ENCODE measurements at regions not wholly inside any gene's neighbourhood (a gene's known extent, or its start where the extent isn't known, plus 50 kb on each side); places are given as distances from the start of the nearest gene placed in this dataset.
"Not testable (repeated sequence)": the region's sequence is repeated elsewhere in the genome, so short reads cannot be mapped to it uniquely, and the experiment has no call there.

- DNase-seq (ENCODE audit: low read depth in 2 of 2), result not testable (repeated sequence)
These were observed 71.0 kb downstream of the DAPL1 start for GRCh38 chr2:158866082-158866481.

DNA sequence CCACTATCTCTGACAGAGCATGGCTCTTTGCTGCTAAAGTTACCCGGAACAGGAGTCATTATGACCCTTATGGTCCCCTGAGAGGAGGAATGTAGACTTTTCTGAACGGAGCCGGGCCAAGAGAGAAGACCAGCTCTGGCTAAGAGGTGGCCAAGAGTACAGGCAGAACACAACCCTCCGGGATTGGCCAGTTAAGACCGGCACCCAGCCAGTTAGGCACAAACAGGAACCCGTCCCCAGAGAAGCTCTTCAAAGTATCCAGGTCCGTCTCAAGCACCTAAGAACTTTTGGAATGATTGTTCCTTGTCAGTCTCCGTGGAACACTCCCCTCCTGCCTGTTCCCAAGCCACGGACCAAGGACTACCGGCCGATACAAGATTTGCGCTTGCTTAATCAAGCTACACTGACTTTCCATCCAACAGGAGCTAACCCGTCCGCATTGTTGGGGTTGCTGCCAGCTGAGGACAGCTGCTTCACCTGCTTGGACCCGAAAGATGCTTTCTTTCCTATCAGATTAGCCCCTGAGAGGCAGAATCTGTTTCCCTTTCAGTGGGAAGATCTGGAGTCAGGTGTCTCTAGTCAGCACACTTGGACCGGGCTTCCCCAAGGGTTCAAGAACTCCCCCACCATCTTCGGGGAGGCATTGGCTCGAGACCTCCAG, 72.5 kb downstream of the DAPL1 start:
- not testable (repeated sequence) for DNase-seq (ENCODE audit: low read depth in 2 of 2)

DNA sequence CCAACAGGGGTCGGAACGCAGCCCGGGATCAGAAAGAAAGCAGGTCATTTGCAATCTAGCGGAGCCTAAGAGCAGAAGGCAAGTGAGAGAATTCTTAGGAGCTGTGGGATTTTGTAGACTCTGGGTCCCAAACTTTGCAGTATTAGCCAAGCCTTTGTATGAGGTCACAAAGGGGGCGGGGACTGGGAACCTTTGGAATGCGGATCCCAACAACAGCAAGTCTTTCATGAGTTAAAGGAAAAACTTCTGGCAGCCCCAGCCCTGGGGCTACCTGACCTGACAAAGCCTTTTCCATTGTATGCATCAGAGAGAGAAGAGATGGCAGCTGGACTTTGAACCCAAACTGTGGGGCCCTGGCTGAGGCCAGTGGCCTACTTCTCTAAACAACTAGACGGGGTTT, 73.3 kb downstream of the DAPL1 start:
- not testable (repeated sequence) for DNase-seq (ENCODE audit: low read depth in 2 of 2)

DNA sequence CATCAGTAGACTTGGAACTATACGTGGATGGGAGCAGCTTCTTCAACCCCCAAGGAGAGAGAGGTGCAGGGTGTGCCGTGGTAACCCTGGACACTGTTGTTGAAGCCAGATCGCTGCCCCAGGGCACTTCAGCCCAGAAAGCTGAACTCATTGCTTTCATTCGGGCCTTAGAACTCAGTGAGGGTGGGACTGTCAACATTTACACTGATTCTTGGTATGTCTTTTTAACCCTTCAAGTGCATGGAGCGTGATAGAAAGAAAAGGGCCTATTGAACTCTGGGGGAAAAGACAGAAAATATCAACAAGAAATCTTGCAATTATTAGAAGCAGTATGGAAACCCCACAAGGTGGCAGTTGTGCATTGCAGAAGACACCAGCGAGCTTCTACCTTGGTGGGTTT, 74.0 kb downstream of the DAPL1 start:
- not testable (repeated sequence) for DNase-seq (ENCODE audit: low read depth in 2 of 2)

- DNase-seq (ENCODE audit: low read depth in 2 of 2), result not testable (repeated sequence)
These were observed 74.5 kb downstream of the DAPL1 start for GRCh38 chr2:158869609-158870008.

DNA sequence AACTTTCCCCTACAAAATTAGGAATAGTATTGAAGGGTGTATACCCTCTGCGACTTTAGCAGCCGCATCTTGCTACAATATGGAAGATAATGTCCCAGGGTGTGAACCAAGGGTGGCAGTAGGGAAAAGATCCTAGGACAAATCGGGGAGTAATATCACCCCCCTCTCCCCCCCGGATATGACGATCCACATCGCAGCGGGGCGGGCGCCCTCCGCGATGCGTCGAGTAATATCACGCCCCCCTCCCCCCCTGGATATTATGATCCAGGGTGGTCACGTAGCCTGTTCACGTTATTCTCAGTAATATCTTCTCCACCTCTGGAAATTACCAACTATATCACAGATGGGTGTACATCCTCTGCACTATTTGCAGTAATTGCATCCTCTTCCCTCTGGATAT, 82.9 kb downstream of the DAPL1 start:
- DNase-seq (ENCODE audit: low read depth in 2 of 2), result no peak

GRCh38 chr2:158879229-158879903, 84.2 kb downstream of the DAPL1 start:
- DNase-seq (ENCODE audit: low read depth in 2 of 2), result no peak

DNA sequence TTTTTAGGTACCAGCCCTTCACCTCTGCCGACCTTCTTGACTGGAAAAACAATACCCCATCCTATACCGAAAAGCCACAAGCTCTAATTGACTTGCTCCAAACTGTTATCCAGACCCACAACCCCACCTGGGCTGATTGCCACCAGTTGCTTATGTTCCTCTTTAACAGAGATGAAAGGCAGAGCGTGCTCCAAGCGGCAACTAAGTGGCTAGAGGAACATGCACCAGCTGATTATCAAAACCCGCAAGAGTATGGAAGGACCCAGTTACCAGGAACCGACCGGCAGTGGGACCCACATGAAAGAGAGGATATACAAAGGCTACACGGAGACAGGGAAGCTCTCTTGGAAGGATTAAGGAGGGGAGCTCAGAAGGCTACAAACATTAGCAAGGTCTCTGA, 86.1 kb upstream of the TANC1 start:
- DNase-seq (ENCODE audit: low read depth in 2 of 2), result no peak

GRCh38 chr2:158884552-158884951, 83.9 kb upstream of the TANC1 start:
- DNase-seq (ENCODE audit: low read depth in 2 of 2), result not testable (repeated sequence)

DNA sequence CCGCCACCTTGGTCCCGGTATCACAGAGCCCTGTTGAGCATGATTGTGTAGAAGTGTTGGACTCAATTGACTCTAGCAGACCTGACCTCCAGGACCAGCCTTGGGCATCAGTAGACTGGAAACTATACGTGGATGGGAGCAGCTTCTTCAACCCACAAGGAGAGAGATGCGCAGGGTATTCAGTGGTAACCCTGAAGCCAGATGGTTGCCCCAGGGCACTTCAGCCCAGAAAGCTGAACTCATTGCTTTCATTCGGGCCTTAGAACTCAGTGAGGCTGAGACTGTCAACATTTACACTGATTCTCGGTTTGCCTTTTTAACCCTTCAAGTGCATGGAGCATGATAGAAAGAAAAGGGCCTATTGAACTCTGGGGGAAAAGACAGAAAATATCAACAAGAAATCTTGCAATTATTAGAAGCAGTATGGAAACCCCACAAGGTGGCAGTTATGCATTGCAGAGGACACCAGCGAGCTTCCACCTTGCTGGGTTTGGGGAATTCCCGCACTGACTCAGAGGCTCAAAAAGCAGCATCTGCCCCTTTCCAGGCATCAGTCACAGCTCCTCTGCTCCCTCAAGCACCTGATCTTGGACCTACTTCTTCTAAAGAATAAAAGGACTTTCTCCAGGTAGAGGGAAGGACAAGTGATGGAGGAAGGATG, 83.3 kb upstream of the TANC1 start:
- peak in 1 of 2 donors; percentile 5 for DNase-seq (ENCODE audit: low read depth in 2 of 2)

DNA sequence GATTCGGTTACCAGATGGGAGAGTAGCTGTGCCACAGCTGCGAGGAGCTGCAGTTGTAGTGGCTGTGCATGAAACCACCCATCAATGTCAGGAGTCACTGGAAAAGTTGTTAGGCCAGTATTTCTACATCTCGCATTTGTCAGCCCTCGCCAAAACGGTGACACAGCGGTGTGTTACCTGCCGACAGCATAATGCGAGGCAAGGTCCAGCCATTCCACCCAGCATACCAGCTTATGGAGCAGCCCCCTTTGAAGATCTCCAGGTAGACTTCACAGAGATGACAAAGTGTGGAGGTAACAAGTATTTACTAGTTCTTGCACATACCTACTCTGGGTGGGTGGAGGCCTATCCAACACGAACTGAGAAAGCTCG, 82.8 kb upstream of the TANC1 start:
- not testable (repeated sequence) for DNase-seq (ENCODE audit: low read depth in 2 of 2)

DNA sequence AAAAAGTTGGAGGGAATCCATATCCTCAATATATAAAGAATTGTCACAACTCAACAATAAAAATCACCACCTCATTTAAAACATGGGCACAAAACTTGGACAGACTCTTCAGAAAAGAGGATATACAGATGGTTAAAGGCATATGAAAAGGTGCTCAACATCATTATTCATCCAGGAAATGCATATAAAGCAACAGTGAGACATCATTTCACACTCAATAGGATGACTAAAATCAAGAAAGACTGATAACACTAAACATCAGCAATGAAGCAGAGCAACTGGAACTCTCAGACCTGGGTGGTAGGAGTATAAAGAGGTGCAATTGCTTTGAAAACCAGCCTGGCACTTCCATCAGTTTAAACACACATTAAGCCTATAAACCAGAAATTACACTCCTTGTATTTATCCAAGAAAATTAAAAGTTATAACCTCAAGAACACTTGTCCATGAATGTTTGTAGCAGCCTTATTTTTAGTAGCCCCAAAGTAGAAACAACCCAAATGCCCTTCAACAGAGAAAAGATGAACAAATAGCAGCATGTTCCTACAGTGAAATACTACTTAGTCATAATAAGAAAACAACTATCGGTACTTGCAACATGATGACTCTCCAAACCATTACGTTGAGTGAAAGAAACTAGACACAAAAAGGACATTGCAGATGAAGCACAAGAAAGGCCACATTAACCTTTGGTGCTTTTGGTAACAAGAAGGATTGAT, 79.1 kb upstream of the TANC1 start:
- no peak for DNase-seq (ENCODE audit: low read depth in 2 of 2)

DNA sequence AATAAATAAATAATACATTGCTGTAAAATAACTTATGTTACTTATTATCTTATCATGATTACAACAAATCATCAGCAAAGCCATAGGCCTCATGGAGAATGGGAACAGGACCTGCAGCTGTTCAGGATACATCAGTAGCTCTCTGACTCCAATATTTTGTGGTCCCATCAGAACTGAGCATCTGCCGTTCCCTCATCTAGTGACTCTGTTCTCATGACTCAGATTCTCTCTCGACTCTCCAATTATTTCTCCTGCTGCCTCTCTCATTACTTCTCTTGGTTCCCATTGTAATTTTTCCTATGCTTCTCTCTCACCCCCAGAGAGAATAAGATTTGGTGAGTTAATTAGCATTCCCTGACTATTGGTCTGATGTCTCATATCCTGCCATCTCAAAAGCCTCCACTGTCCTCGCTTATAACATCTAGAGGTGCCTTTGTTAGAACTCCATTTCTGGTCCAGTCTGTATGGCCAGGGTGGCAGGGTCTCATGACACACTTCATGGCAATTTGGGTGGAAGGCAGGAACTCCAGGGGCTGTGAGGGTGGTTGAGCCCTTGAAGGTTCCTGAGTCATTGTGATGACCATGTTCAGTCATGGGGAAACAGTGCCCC, 78.0 kb upstream of the TANC1 start:
- DNase-seq (ENCODE audit: low read depth in 2 of 2), result no peak

GRCh38 chr2:158893026-158893425, 75.4 kb upstream of the TANC1 start:
- DNase-seq (ENCODE audit: low read depth in 2 of 2), result no peak

DNA sequence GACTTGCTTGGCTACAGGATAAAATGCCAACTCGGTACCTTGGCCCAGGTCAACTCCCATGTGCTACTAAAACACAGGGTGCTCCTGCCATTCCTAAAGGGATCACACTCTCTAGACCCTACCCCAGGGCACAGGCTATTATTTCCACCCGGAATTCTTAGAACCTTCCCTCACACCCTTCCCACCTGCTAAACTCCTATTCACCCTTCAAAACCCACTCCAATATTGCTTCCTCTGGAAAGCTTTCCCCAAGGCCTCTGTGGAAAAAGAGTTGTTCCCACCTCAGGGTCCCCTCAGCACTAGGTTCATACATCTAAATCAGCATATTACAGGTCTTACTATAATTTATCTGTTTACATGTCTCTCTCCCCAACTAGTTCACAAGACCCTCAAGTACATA, 75.0 kb upstream of the TANC1 start:
- DNase-seq (ENCODE audit: low read depth in 2 of 2), result no peak

GRCh38 chr2:158894078-158894477, 74.4 kb upstream of the TANC1 start:
- DNase-seq (ENCODE audit: low read depth in 2 of 2), result no peak

- no peak for DNase-seq (ENCODE audit: low read depth in 2 of 2)
These were observed 73.9 kb upstream of the TANC1 start for GRCh38 chr2:158894572-158894971.

DNA sequence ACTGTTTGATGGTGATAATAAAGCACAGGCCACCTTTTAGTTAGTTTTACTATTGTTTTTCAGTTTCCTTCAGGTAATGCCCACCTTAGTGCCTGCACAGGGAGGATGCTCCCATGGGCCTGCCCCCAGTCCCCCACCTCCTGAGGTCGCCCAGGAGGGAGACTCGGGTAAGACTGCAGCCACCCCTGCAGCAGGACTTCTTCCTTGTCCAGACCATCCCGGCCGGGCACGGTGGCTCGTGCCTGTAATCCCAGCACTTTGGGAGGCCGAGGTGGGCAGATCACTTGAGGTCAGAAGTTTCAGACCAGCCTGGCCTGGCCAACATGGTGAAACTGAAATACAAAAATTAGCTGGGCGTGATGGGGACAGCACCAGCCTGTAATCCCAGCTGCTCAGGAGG, 68.1 kb upstream of the TANC1 start:
- no peak for DNase-seq (ENCODE audit: low read depth in 2 of 2)

GRCh38 chr2:158902005-158902398, 66.4 kb upstream of the TANC1 start:
- no peak for DNase-seq (ENCODE audit: low read depth in 2 of 2)

DNA sequence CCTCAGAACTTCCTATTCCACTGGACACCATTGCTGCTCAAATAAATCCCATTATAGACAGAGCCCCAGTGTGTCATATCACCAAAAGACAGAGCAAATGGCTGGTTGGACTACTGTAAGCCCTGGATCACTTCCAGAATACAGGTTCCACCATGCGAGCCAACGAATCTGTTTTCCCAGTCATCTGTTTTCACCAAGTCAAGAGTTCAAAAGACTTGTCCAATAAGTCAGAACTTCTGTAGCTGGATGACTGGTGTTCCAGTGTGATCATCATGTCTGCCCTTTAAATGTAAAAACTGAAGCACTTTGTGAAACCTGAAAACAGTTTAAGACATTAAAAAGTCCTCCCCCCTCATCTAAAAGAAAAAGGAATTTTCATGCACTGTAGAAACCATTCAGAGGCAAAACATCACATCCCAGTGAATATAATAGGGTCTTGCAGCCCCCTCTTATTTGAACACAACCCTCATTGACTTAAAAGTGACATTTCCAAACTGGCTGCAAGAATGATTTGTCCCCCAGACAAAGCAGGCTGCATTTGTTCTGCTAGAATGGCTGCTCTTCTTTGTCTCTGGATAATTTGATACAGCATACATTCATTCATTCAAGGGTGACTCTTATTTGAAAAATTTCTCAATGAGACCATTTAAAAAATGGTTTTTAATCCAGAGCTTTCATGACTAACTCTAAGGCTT, 64.6 kb upstream of the TANC1 start:
- no peak for DNase-seq (ENCODE audit: low read depth in 2 of 2)

DNA sequence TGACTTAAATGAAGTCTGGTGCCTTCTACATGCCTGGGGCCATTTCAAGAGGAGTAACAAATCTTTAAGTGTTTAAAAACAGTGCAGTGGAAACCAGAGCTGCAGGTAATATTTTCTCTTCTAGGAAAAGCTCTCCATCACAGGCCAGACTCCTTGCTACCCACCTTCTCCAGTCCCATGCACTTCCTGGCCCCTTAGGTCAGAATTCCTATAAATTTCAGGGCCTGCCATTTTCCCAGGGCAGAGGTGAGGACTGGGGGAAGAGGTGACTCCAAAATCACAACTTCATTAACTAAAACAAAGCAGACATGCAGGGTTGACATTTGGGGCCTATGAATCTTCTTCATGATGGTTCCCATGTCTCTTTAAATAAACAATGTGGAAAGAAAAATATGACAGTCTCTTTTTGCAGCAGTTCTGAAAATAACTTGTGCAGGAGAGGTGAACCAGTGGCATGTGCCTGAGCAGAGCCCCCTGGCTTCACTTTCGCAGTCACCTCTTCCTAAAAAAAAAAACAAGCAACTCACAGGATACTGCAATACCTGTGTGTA, 63.7 kb upstream of the TANC1 start:
- DNase-seq (ENCODE audit: low read depth in 2 of 2), result no peak
